HCEC 1CT (cell line): ENCODE measurements at regions not wholly inside any gene's neighbourhood (a gene's known extent, or its start where the extent isn't known, plus 50 kb on each side); places are given as distances from the start of the nearest gene placed in this dataset.
A peak's percentile ranks its signal among the peaks of the same experiment; 100 is the strongest.

Source experiments
- DNase-seq: peaks from one replicate; pipeline ENCODE4 v3.0.0-alpha.2; 2017

DNA sequence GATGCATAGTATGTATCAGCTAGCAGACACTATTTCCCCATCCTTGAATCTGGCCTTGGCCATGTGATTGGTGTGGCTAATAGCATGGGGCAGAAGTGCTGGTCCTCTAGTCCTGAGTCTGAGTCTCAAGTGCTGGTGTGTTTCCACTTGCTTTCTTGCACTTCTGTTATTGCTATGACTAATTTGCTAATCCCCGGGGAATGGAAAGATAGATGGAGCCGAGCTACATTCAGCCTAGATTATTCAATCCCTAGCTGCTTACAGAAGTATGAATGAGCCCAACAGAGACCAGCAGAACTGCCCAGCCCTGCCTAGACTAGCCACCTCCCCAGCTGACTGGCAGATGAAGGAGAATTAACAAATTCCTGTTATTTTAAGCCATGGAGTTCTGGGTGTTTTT, 53.2 kb upstream of the SYPL1 start:
- peak; percentile 57 for DNase-seq

DNA sequence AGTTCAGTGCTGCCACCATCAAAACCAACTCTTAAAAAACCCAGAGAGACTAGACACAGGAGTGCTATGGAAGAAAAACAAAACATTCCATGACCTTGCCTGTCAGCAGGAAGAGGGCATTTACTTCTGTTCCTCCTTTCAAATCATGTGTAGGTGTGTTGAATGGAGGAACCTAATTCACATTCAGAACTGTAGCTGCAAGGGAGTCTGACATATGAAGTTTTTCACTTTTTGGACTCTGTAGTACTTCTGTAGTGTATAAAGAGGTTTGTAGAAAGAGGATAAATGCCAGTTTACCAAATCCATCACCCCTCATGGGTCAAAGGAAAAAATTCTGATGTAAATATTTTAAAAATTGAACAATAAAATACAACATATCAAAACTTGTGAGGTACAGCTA, 51.1 kb upstream of the SYPL1 start:
- no peak for DNase-seq
